GM19463 (cell line): ENCODE measurements at regions not wholly inside any gene's neighbourhood (a gene's known extent, or its start where the extent isn't known, plus 50 kb on each side); places are given as distances from the start of the nearest gene placed in this dataset.

Experiments used
- ATAC-seq: cut with Tn5 transposase; IDR thresholded peaks from one replicate; pipeline ENCODE4 v1.9.1; 2021; ENCODE audit warnings: mild to moderate bottlenecking, moderate library complexity; ENCODE audit not compliant: unreplicated experiment

GRCh38 chr3:81439108-81439507 lies 322.3 kb downstream of the GBE1 start:
- ATAC-seq: no peak

GRCh38 chr3:81437683-81438082 lies 323.8 kb downstream of the GBE1 start:
- no peak for ATAC-seq

- ATAC-seq: no peak
Observed at GRCh38 chr3:81436182-81436581, 325.3 kb downstream of the GBE1 start.

DNA sequence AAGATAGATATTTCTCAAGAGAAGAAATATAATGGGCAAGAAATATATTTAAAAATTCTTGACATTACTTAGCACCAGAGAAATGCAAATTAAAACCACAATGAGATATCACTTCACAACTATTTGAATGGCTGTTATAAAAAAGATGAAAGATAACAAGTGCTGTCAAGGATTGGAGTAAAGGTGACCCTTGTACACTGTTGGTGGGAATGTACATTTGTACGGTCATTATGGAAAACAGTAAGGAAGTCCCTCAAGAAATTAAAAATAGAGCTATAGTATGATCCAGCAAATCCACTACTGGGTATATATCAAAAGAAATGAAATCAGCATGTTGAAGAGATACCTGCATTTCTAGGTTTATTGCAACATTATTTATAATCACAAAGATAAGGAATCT lies 326.4 kb downstream of the GBE1 start:
- ATAC-seq: no peak

DNA sequence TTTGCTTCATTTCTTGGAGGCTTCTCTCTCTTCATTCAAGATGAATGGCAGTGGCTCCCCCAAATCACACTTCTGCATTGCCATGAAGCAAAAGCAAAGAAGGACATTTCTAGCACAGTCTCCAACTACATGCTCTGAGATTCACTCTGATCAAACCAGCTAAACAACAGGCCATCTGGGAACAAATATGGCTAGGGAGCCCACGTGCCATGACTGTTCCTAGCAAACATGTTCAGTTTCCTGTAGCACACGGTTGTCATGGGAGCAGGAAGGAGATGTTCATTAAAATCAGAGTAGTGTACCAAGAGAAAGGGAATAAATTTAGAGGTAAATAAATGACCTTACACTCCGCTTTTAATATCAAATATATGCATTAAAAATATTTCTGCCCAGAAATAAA lies 327.3 kb downstream of the GBE1 start:
- no peak for ATAC-seq

- ATAC-seq: no peak
Observed at GRCh38 chr3:81433675-81434074, 327.8 kb downstream of the GBE1 start.

DNA sequence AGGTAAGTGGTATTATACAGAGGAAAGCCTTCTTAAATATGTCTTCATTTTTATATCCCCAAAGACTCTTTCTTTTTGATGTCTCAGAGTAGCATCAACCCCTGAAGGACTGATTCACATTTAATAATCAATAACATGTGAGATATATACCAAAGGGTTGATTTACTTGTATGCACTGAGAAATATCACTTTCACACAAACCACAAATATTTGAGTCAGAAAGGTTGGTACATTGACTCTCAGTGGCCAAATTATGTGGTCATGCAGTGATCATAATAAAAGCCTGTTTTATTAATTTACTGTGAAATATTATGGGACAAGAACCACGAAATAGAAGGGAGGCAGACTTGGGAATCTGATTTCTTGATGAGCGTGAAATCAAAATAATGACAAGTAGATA lies 329.0 kb downstream of the GBE1 start:
- no peak for ATAC-seq

GRCh38 chr3:81426826-81427577 lies 334.4 kb downstream of the GBE1 start:
- no peak for ATAC-seq

GRCh38 chr3:81425198-81425868 lies 336.1 kb downstream of the GBE1 start:
- ATAC-seq: no peak

GRCh38 chr3:81419228-81419627 lies 342.2 kb downstream of the GBE1 start:
- ATAC-seq: no peak

GRCh38 chr3:81416812-81417211 lies 344.6 kb downstream of the GBE1 start:
- ATAC-seq: no peak

GRCh38 chr3:81406318-81406717 lies 355.1 kb downstream of the GBE1 start:
- ATAC-seq: no peak

DNA sequence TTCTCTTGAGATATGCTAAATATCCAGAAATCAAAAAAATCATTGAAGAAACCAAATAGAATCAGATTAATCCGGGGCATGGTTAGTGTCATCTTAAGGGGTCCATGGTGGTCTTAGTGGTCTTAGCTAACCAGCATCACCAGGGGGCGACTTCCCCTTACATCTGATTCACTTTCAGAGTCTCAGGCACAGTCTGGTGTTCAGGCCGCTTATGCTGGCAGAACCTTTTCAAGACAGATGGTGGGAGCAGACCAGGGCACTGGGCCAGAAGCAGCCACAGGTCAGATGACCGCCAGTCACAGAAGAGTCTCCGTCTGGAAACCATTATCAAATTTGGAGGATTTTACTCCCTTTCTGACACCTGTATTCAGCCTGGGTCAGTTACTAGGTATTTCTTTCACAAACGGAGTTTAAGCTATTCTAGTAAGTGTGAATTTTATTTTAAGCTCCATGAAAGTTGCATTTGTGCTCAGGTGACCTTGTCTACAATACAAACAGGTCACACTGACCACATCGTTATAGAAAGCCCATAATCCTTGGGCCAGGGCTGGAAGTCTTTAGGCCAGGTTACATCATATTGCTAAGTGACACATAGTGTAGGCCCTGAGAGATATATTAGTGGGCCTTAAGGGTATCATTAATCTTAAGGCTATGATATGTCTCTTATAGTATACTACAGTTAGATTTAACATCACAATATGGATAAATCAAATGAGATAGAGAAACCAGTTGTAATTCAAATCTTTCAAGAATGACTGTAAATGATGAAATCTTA lies 365.5 kb downstream of the GBE1 start:
- no peak for ATAC-seq

DNA sequence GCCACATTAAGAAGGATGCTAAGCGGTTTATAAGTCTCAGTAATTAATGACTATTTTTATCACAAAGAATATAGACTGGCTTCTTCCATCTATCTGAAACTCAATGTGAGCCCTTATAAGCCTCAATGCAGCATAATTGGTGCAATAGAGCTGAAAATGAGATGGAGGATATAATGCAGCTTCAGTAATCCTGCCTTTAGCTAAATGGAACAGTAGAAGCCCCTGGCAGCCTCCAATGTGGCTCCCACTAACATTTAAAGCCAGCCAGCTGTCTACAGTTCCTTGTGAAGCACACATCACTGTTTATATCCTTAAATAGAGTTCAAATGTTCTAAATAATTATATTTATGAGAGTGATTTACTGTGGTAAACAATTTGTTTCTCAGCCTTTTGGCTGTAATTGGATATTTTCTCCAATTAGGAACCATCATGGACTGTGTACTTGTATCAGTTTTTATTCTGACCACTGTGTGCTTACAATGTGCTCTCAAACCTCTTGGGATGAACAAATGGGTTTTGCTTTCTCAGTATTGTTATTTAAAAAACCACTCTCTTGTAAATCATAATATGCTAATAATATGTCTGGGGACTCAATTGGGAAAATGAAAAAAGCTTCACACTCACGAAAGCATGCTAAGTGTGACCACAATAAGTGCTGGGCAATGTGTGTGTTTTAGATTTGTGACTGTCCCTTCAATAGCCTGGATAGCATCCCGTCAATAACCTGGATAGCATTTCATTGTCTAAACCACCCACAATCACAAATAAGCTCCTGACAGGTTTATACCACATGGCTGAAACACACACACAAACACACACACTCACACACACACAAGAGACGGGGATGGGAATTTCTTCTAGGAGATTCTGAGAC lies 366.6 kb downstream of the GBE1 start:
- ATAC-seq: no peak

DNA sequence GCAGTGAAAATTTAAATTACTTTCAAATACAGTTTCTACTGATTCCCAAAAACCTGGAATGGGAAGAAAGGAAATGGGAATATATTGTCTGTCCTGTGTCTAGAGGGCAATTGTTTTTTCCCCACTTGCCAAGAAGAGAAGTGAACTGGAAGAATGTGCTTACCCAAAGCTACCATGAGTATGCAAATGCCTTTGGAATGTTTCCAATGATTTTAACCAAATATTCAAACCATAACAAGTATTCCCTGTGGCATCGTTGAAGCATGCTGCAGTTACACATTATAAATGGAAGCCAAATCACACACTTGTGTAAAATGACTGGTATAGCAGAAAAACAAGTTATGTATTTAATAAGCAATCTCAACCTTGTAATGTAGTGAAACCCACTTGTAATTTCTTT lies 368.2 kb downstream of the GBE1 start:
- ATAC-seq: no peak

GRCh38 chr3:81390796-81391195 lies 370.6 kb downstream of the GBE1 start:
- no peak for ATAC-seq

- ATAC-seq: no peak
Observed at GRCh38 chr3:81388191-81388590, 373.3 kb downstream of the GBE1 start.

DNA sequence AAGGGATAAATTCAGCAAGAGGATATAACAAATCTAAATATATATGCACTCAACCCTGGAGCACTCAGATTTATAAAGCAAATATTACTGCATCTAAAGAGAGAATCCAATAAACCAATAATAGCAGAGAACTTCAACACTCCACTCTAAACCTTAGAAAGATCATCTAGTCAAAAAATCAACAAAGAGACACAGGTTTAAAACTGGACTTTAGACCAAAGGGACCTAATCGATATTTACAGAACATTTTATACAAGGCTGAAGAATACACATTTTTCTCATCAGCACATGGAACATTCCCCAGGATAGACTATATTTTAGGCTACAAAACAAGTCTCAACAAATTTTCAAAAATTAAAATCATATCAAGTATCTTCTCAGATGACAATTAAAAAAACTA lies 379.0 kb downstream of the GBE1 start:
- ATAC-seq: no peak

GRCh38 chr3:81380234-81380633 lies 381.2 kb downstream of the GBE1 start:
- no peak for ATAC-seq

DNA sequence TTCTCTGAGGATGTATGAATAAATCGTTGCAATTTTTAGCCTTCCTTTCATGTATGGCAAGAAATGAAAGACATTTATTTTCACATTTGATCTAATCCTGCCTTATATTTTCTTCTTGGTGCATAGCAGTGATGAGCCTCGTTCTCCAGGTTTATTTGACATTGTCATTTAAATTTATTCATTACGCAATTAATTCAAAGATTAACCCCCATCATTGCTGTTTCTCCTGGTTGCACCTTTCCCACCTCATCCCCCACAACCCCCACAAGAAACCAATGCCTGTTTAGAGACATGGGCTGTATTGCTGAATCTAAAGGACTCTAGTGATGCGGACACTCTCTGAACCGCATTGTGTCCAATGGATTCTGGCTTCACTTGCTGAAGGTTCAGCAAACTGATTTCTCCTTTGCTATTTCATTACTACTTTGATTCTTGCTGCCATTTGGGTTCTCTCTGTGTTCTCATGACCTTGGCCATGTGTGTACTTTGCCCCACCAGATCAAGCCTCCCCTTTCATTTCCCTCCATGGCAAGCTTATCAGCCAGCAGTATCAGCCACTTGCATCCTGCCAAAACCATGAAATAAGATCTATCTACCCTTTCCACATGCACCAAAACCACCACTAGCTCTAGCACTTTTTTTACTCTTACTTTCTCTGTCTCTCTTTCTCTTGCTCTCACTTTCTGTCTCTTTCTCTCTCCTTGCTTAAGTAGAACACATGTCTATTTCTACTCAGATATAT lies 382.7 kb downstream of the GBE1 start:
- ATAC-seq: no peak
